Prostate gland (tissue), 2 donors: ENCODE measurements at regions not wholly inside any gene's neighbourhood (a gene's known extent, or its start where the extent isn't known, plus 50 kb on each side); places are given as distances from the start of the nearest gene placed in this dataset.

Source experiments
- CTCF ChIP-seq, 4 experiments: fragments of 200-600 bp in 2 of 4; fragments of 450-650 bp in 2 of 4; sonication (generic) in 2 of 4; IDR thresholded peaks; 1 replicate in 3 of 4; 2 replicates in 1 of 4; pipeline ENCODE4 v1.5.1; 2016 to 2019; ENCODE audit warnings: antibody characterized with exemption in 4 of 4, mild to moderate bottlenecking in 2 of 4, moderate library complexity in 2 of 4
- POLR2A ChIP-seq: fragments of 450-650 bp; IDR thresholded peaks from one replicate; pipeline ENCODE4 v1.6.1; 2016; ENCODE audit warnings: antibody characterized with exemption, mild to moderate bottlenecking
- POLR2AphosphoS5 ChIP-seq: sonication (generic); formaldehyde crosslinking; IDR thresholded peaks from one replicate; pipeline ENCODE4 v1.6.1; 2017; ENCODE audit warnings: antibody characterized with exemption

GRCh38 chr15:85297537-85297936, 82.9 kb upstream of the AKAP13 start:
- TF ChIP-seq CTCF (IDR thresholded peaks at IDR 0.05) (no peak), POLR2A (no peak), POLR2AphosphoS5 (no peak)
